Kidney (tissue), 13 donors: ENCODE measurements at regions not wholly inside any gene's neighbourhood (a gene's known extent, or its start where the extent isn't known, plus 50 kb on each side); places are given as distances from the start of the nearest gene placed in this dataset.

Source experiments
- DNase-seq, 5 donors: peaks; one replicate each; pipeline ENCODE4 v3.0.0-alpha.2; 2013 to 2020
- FAIRE-seq: peaks from 2 replicates; lab custom pipeline; 2012; peaks lifted over from hg19 to GRCh38; lab: Jason Lieb, UNC
- H3K27ac ChIP-seq, 2 donors: one replicate each; pipeline ENCODE4 v1.7.0; 2013; ENCODE audit warnings: low read depth in 2 of 2, low read length in 2 of 2, inconsistent platforms in 1 of 2
- H3K27me3 ChIP-seq: one replicate; pipeline ENCODE4 v1.7.1; 2013; ENCODE audit warnings: low read length, inconsistent platforms; ENCODE audit not compliant: control insufficient read depth, insufficient read depth
- H3K36me3 ChIP-seq, 3 donors: one replicate each; pipeline versions ENCODE4 v1.7.0 to v1.7.1; 2013; ENCODE audit warnings: low read length in 3 of 3, control low read depth in 1 of 3, inconsistent platforms in 1 of 3; ENCODE audit not compliant: insufficient read depth in 3 of 3, control insufficient read depth in 2 of 3
- H3K4me1 ChIP-seq, 3 donors: one replicate each; pipeline versions ENCODE4 v1.7.0 to v1.7.1; 2013; ENCODE audit warnings: low read length in 3 of 3, inconsistent platforms in 1 of 3, low read depth in 1 of 3; ENCODE audit not compliant: control insufficient read depth in 2 of 3, insufficient read depth in 2 of 3
- H3K4me3 ChIP-seq, 3 donors: one replicate each; pipeline versions ENCODE4 v1.7.0 to v1.8.1; 2013; ENCODE audit warnings: low read length in 3 of 3, control low read depth in 1 of 3, inconsistent platforms in 1 of 3
- H3K9ac ChIP-seq, 3 donors: one replicate each; pipeline versions ENCODE4 v1.7.0 to v1.7.1; 2013; ENCODE audit warnings: low read length in 3 of 3, control low read depth in 1 of 3, inconsistent platforms in 1 of 3
- H3K9me3 ChIP-seq, 3 donors: one replicate each; pipeline versions ENCODE4 v1.7.0 to v1.7.1; 2013; ENCODE audit warnings: low read length in 3 of 3, control low read depth in 1 of 3, inconsistent platforms in 1 of 3; ENCODE audit not compliant: control insufficient read depth in 2 of 3, insufficient read depth in 1 of 3
- intact Hi-C: fragments of 100-400 bp; cut with DNase I; formaldehyde crosslinking; loops from one replicate; pipeline ENCODE4 v1.11.1; 2022
- TF ChIP-seq, protein P1 (sequence below): IDR thresholded peaks from 3 replicates; pipeline ENCODE4 v1.5.1; 2012; ENCODE audit warnings: mild to moderate bottlenecking, moderate library complexity, borderline replicate concordance; ENCODE audit not compliant: insufficient read depth; ENCODE audit errors: extremely low read depth
- donor health status: control.
- donor health status: control.
- donor health status: control.
- donor health status: control.
- donor health status: control.
- donor health status: DM: yes; HTN: yes; CAD: no.
- donor health status: Normal renal cell carcinoma (clear cell type).

DNA sequence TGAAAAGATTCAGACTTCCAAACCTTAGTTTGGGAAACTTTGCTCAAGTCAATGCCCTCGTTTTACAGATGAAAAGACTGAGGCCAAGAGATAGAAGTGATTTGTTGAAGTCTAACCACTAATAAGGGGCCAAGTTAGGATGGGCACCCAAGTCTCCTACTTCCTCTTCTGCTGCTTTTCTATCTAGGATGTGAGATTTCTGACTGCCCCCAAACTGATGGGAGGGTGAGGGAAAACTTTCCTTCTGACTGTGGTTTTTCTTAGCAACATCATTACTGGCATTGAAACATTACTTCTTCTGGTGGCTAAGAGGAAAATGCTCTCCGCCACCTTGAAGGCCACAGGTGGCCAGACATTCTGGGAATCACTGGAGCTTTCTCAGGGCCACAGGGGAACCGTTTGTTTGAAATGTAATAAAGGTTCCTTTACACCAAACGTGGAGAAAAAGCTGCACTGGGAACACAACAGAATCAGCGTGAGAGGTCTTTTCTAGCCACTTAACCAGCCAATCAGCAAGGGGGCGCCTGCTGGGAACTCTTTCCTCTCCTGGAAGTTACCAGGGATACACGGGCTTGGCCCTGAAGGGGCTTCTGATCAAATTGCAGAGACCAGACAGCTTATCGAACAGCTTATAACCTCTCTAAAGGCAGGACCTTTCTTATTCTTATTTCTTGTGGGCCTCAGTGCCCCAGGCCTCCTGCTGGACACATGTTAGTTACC, 115.9 kb upstream of the TEX13D start:
- FAIRE-seq: no peak
- H3K27me3 ChIP-seq: no peaks in the 10 kb centered on the region
- no peak overlapping the region for H3K27ac ChIP-seq
- TF ChIP-seq, protein P1, sequence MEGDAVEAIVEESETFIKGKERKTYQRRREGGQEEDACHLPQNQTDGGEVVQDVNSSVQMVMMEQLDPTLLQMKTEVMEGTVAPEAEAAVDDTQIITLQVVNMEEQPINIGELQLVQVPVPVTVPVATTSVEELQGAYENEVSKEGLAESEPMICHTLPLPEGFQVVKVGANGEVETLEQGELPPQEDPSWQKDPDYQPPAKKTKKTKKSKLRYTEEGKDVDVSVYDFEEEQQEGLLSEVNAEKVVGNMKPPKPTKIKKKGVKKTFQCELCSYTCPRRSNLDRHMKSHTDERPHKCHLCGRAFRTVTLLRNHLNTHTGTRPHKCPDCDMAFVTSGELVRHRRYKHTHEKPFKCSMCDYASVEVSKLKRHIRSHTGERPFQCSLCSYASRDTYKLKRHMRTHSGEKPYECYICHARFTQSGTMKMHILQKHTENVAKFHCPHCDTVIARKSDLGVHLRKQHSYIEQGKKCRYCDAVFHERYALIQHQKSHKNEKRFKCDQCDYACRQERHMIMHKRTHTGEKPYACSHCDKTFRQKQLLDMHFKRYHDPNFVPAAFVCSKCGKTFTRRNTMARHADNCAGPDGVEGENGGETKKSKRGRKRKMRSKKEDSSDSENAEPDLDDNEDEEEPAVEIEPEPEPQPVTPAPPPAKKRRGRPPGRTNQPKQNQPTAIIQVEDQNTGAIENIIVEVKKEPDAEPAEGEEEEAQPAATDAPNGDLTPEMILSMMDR: no peak
- no peak for DNase-seq
- no peak overlapping the region for H3K4me3 ChIP-seq
- H3K36me3 ChIP-seq: no peaks in the 10 kb centered on the region
- H3K9me3 ChIP-seq: no peaks in the 10 kb centered on the region
- H3K4me1 ChIP-seq: no peaks in the 10 kb centered on the region
- intact Hi-C loops: no loop called here
- no peak overlapping the region for H3K9ac ChIP-seq

DNA sequence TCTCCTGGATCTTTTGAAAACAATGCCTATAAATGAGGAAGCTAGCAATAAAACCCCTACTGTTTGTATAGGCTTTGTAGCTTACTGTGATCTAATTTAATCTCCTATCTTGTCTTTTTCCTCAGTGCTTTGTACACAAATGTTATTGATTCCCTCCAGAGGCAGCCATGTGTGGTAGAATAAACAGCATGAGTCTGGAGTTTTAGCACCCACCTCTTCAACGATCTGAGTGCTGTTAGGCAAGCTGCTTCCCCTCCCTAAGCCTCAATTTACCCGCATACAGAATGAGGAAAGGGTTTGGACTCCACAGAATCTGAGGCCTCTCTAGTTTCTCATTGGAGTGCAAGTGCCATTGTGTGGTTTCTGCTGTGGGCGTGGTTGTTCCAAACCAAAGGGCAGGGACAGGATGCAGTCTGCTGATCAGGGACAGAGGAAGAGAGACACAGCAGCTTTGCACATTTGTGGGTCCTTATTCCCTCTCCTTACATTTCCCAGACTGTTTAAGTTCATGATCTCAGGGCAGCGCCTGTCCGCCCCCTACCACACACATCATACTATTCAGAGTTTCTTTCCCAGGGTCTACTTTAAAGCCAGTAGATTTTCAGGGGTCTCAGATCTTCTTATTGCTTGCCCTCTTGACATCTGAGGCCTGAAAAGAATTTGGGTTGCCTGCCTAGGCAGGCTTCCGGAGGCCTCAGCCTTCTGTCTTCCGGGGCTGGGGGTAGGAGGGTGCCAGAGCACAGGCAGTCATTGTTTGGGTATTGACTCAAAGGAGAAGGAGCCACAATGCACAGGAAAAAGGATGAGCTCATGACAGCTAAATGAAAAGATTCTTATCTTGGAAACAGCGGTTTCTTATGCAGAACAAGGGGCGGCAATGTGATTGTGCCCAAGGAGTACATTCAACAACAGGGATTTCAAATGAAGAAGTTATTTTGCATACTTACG, 114.9 kb upstream of the TEX13D start:
- no peaks in the 10 kb centered on the region for H3K27me3 ChIP-seq
- FAIRE-seq (no peak), DNase-seq (peak in 3 of 5 donors; percentile 12 to 40 (median 18))
- TF ChIP-seq, protein P1: no peak
- no peaks in the 10 kb centered on the region for H3K36me3 ChIP-seq
- H3K9ac ChIP-seq: no peak overlapping the region
- intact Hi-C loops: no loop called here
- no peaks in the 10 kb centered on the region for H3K9me3 ChIP-seq
- H3K4me1 ChIP-seq: no peaks in the 10 kb centered on the region
- no peak overlapping the region for H3K4me3 ChIP-seq
- no peak overlapping the region for H3K27ac ChIP-seq

DNA sequence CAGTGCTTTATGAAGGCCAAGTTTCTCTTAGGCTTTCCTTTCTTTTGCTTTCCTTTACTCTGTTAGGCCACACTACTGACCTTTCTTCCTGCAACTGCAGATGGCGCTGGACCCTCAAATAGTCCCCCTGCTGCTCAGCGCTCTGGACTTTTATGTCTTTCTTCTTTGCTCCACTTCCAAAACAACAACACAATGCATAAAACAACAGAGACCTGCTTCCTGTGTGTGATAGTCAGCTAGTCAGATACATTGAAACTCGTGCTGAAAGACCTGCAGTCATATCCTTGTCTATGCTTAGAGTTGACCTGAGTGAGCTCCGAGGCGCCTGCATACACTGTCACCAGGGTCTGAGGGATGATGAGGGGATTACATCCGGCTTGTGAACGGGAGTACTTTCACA, 108.9 kb upstream of the TEX13D start:
- no peak for FAIRE-seq
- no peaks in the 10 kb centered on the region for H3K36me3 ChIP-seq
- TF ChIP-seq, protein P1: no peak
- intact Hi-C loops: no loop called here
- no peaks in the 10 kb centered on the region for H3K27me3 ChIP-seq
- peak in 2 of 5 donors; percentile 12 to 25 for DNase-seq
- no peak overlapping the region for H3K9ac ChIP-seq
- H3K27ac ChIP-seq: no peak overlapping the region
- peak overlapping the region in 1 of 3 donors; percentile 24 for H3K4me3 ChIP-seq
- H3K9me3 ChIP-seq: no peaks in the 10 kb centered on the region
- no peaks in the 10 kb centered on the region for H3K4me1 ChIP-seq
